OCI-LY7 (cell line): ENCODE measurements at regions not wholly inside any gene's neighbourhood (a gene's known extent, or its start where the extent isn't known, plus 50 kb on each side); places are given as distances from the start of the nearest gene placed in this dataset.

Source experiments
- BruUV-seq: library from RNA; stranded (reverse); fragments of 400-500 nt; replicated peaks from 2 replicates; lab custom pipeline; 2021; lab: Mats Ljungman, UMichigan
- CTCF ChIA-PET: fragments of 300-600 bp; sonication (Branson Sonifier 250); formaldehyde crosslinking; loops from one replicate; lab custom pipeline; 2022; ENCODE audit warnings: antibody characterized with exemption; ENCODE audit not compliant: unreplicated experiment; lab: Charles Lee
- POLR2A ChIA-PET: fragments of 300-600 bp; sonication (Branson Sonifier 250); formaldehyde crosslinking; loops from one replicate; lab custom pipeline; 2022; ENCODE audit warnings: antibody characterized with exemption; lab: Charles Lee
- DNase-seq: peaks from one replicate; pipeline ENCODE4 v3.0.0-alpha.2; 2015; ENCODE audit warnings: low spot score
- H2AFZ ChIP-seq: fragments of 200-600 bp; sonication (generic), shearing (Covaris generic); 2 replicates; pipeline ENCODE4 v1.6.1; 2014; ENCODE audit warnings: mild to moderate bottlenecking, antibody characterized with exemption, low read length, moderate library complexity
- H3K27ac ChIP-seq: fragments of 200-600 bp; sonication (generic); 2 replicates; pipeline ENCODE4 v1.5.1; 2014; ENCODE audit warnings: mixed run types, low read depth, mild to moderate bottlenecking, moderate library complexity, low read length, inconsistent platforms; ENCODE audit not compliant: poor library complexity, severe bottlenecking
- H3K36me3 ChIP-seq: fragments of 200-600 bp; sonication (generic); 2 replicates; pipeline ENCODE4 v1.6.1; 2014; ENCODE audit warnings: mild to moderate bottlenecking, antibody characterized with exemption, low read length, moderate library complexity, mixed read lengths; ENCODE audit not compliant: insufficient read depth
- H3K4me1 ChIP-seq: fragments of 200-600 bp; sonication (generic); 2 replicates; pipeline ENCODE4 v1.5.1; 2014; ENCODE audit warnings: mild to moderate bottlenecking, low read length; ENCODE audit not compliant: insufficient read depth, poor library complexity, severe bottlenecking
- H3K4me2 ChIP-seq: fragments of 200-600 bp; sonication (generic); 2 replicates; pipeline ENCODE4 v1.6.1; 2014; ENCODE audit warnings: mild to moderate bottlenecking, low read length
- H3K4me3 ChIP-seq: fragments of 200-600 bp; sonication (generic); 2 replicates; pipeline ENCODE4 v1.5.1; 2014; ENCODE audit warnings: mild to moderate bottlenecking, low read depth, low read length; ENCODE audit not compliant: poor library complexity, severe bottlenecking
- H3K79me2 ChIP-seq: fragments of 200-600 bp; sonication (generic); 2 replicates; pipeline ENCODE4 v1.6.1; 2016; ENCODE audit warnings: low read depth, mild to moderate bottlenecking, low read length, moderate library complexity, mixed read lengths; ENCODE audit not compliant: insufficient read depth
- H3K9me2 ChIP-seq: fragments of 200-600 bp; sonication (generic); 2 replicates; pipeline ENCODE4 v1.6.1; 2016; ENCODE audit warnings: mild to moderate bottlenecking, low read length, mixed read lengths; ENCODE audit not compliant: insufficient read depth
- H3K9me3 ChIP-seq: fragments of 200-600 bp; sonication (generic); 2 replicates; pipeline ENCODE4 v1.6.1; 2014; ENCODE audit warnings: mild to moderate bottlenecking, mixed run types, low read length, mixed read lengths
- H4K20me1 ChIP-seq: fragments of 200-600 bp; sonication (generic); 2 replicates; pipeline ENCODE4 v1.6.1; 2014; ENCODE audit warnings: mild to moderate bottlenecking, antibody characterized with exemption, low read length, moderate library complexity, mixed read lengths; ENCODE audit not compliant: insufficient read depth
- CTCF ChIP-seq: fragments of 200-600 bp; sonication (generic); conservative IDR thresholded peaks from 2 replicates; pipeline ENCODE4 v1.5.1; 2014; ENCODE audit warnings: mild to moderate bottlenecking, antibody characterized with exemption, low read length, moderate library complexity, mixed read lengths
- EZH2phosphoT487 ChIP-seq: fragments of 200-600 bp; sonication (generic); IDR thresholded peaks from 2 replicates; pipeline ENCODE4 v1.6.1; 2018; ENCODE audit warnings: low read depth, borderline replicate concordance, mild to moderate bottlenecking, mixed run types, antibody characterized with exemption, low read length, moderate library complexity, mixed read lengths
- intact Hi-C: fragments of 100-400 bp; cut with micrococcal nuclease; formaldehyde crosslinking; loops from one replicate; pipeline ENCODE4 v1.10.0; 2022; ENCODE audit not compliant: unreplicated experiment

GRCh38 chr4:14783011-14783877 lies 219.0 kb upstream of the CPEB2 start:
- POLR2A ChIA-PET: interaction anchor here (0.6 kb wide), 1 partner anchor 640 kb away, joined by 3 read pairs; no protein-coding TSS in a partner anchor
- Histone ChIP-seq H3K27ac (no peak overlapping the region), H2AFZ (no peak overlapping the region), H3K9me2 (no peaks in the 10 kb centered on the region), H3K79me2 (no peaks in the 10 kb centered on the region), H4K20me1 (no peaks in the 10 kb centered on the region), H3K9me3 (no peaks in the 10 kb centered on the region), H3K36me3 (no peaks in the 10 kb centered on the region), H3K4me1 (no peaks in the 10 kb centered on the region), H3K4me2 (no peak overlapping the region), H3K4me3 (no peak overlapping the region)
- CTCF ChIA-PET: no interaction called here
- DNase-seq: no peak
- no peak for TF ChIP-seq CTCF
- TF ChIP-seq EZH2phosphoT487: no peak
- intact Hi-C loops: no loop called here
- BruUV-seq: no TSS peak

- CTCF ChIA-PET: no interaction called here
- intact Hi-C loops: no loop called here
- Histone ChIP-seq H3K9me2 (no peaks in the 10 kb centered on the region), H3K4me1 (no peaks in the 10 kb centered on the region), H3K79me2 (no peaks in the 10 kb centered on the region), H3K9me3 (no peaks in the 10 kb centered on the region), H4K20me1 (no peaks in the 10 kb centered on the region), H3K4me3 (no peak overlapping the region), H3K4me2 (no peak overlapping the region), H3K27ac (no peak overlapping the region), H3K36me3 (no peaks in the 10 kb centered on the region), H2AFZ (no peak overlapping the region)
- no TSS peak for BruUV-seq
- TF ChIP-seq CTCF (no peak), EZH2phosphoT487 (no peak)
- POLR2A ChIA-PET: no interaction called here
- DNase-seq: no peak
Measured at GRCh38 chr4:14787221-14787620, 215.1 kb upstream of the CPEB2 start.

GRCh38 chr4:14787894-14788293 lies 214.4 kb upstream of the CPEB2 start:
- DNase-seq: peak; percentile 34
- no peaks in the 10 kb centered on the region for H3K9me3 ChIP-seq
- POLR2A ChIA-PET: no interaction called here
- H3K4me2 ChIP-seq: no peak overlapping the region
- TF ChIP-seq EZH2phosphoT487: no peak
- TF ChIP-seq CTCF: peak; percentile 75
- intact Hi-C loops: loop anchor here (1.0 kb wide), 1 partner anchor 1134 kb away; no protein-coding TSS in a partner anchor
- no peaks in the 10 kb centered on the region for H3K79me2 ChIP-seq
- CTCF ChIA-PET: no interaction called here
- H3K36me3 ChIP-seq: no peaks in the 10 kb centered on the region
- H4K20me1 ChIP-seq: no peaks in the 10 kb centered on the region
- no TSS peak for BruUV-seq
- no peak overlapping the region for H3K27ac ChIP-seq
- no peaks in the 10 kb centered on the region for H3K4me1 ChIP-seq
- H2AFZ ChIP-seq: no peak overlapping the region
- no peak overlapping the region for H3K4me3 ChIP-seq
- H3K9me2 ChIP-seq: no peaks in the 10 kb centered on the region
